Fibroblast of the aortic adventitia (primary cell): ENCODE measurements at regions not wholly inside any gene's neighbourhood (a gene's known extent, or its start where the extent isn't known, plus 50 kb on each side); places are given as distances from the start of the nearest gene placed in this dataset.

Source experiments
- DNase-seq: peaks from one replicate; pipeline ENCODE4 v3.0.0-alpha.2; 2010; ENCODE audit warnings: low read depth
- H3K4me3 ChIP-seq: 2 replicates; pipeline ENCODE4 v1.5.1; 2011; ENCODE audit warnings: low read depth, mild to moderate bottlenecking, control low read depth, low read length, moderate library complexity
- CTCF ChIP-seq: IDR thresholded peaks from 2 replicates; pipeline ENCODE4 v1.5.1; 2011; ENCODE audit warnings: mild to moderate bottlenecking, low read length, control low read depth, inconsistent platforms; ENCODE audit not compliant: insufficient read depth

- TF ChIP-seq CTCF: no peak
- H3K4me3 ChIP-seq: no peak overlapping the region
- peak; percentile 65 for DNase-seq
Observed at GRCh38 chr2:144705328-144706245, 185.7 kb upstream of the ZEB2 start.

- TF ChIP-seq CTCF: no peak
- H3K4me3 ChIP-seq: no peak overlapping the region
- DNase-seq: no peak
Observed at GRCh38 chr2:144704709-144705095, 184.8 kb upstream of the ZEB2 start.

GRCh38 chr2:144703852-144704708 is 184.2 kb upstream of the ZEB2 start:
- no peak for TF ChIP-seq CTCF
- peak; percentile 57 for DNase-seq

GRCh38 chr2:144702051-144702450 is 182.1 kb upstream of the ZEB2 start:
- H3K4me3 ChIP-seq: no peak overlapping the region
- TF ChIP-seq CTCF: no peak
- DNase-seq: no peak

More at GRCh38 chr2:144703852-144704708, 184.2 kb upstream of the ZEB2 start:
- H3K4me3 ChIP-seq: no peak overlapping the region

GRCh38 chr2:144701259-144701658 is 181.3 kb upstream of the ZEB2 start:
- no peak overlapping the region for H3K4me3 ChIP-seq
- no peak for TF ChIP-seq CTCF
- no peak for DNase-seq

- no peak for DNase-seq
- no peak overlapping the region for H3K4me3 ChIP-seq
- no peak for TF ChIP-seq CTCF
Observed at GRCh38 chr2:144698156-144698555, 178.2 kb upstream of the ZEB2 start.
